ENCODE measurements at regions not wholly inside any gene's neighbourhood (a gene's known extent, or its start where the extent isn't known, plus 50 kb on each side); places are given as distances from the start of the nearest gene placed in this dataset.

DNA sequence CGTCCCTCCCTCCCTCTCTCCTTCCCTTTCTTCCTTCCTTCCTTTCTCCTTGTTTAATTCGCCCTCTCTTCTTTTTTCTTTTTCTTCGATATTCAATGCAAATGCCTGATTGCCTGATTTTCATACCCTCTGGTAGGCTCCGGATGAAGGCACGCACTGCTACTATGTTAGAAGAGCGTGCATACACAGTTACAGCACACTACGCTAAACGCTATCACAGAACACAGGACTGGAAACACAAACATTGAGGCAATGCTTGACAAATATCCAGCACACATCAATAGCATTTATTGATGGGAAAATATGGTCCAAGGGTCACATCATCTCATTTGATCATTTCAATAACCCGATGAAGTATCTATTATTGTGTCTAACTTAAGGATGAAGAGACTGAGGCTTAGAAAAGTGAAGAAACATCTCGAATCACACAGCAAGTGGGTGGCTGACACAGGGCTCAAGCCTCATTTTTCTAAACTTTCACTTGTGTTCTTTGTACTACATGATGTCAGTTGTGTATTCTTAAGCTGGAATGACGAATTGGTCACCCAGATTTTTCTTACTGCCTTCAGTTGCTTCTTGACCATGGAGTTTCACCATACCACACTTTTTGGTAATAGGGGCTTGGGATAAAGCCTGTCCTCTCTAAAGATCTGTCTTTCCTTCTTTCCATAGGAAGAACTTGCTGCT is 101.8 kb downstream of the TRIB2 start:
- TF ChIP-seq, protein P1, sequence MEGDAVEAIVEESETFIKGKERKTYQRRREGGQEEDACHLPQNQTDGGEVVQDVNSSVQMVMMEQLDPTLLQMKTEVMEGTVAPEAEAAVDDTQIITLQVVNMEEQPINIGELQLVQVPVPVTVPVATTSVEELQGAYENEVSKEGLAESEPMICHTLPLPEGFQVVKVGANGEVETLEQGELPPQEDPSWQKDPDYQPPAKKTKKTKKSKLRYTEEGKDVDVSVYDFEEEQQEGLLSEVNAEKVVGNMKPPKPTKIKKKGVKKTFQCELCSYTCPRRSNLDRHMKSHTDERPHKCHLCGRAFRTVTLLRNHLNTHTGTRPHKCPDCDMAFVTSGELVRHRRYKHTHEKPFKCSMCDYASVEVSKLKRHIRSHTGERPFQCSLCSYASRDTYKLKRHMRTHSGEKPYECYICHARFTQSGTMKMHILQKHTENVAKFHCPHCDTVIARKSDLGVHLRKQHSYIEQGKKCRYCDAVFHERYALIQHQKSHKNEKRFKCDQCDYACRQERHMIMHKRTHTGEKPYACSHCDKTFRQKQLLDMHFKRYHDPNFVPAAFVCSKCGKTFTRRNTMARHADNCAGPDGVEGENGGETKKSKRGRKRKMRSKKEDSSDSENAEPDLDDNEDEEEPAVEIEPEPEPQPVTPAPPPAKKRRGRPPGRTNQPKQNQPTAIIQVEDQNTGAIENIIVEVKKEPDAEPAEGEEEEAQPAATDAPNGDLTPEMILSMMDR (tag by site-specific recombination; IDR thresholded peaks at IDR 0.05): no peak
- TF ChIP-seq ZNF324 (tag by site-specific recombination; IDR thresholded peaks at IDR 0.05) (no peak), MYNN (tag by site-specific recombination; IDR thresholded peaks at IDR 0.05; ENCODE audit: borderline replicate concordance) (no peak), ZNF19 (tag by site-specific recombination; IDR thresholded peaks at IDR 0.05; ENCODE audit: low read depth) (no peak), ZFP37 (tag by site-specific recombination; IDR thresholded peaks at IDR 0.05) (no peak), ZNF211 (tag by site-specific recombination; IDR thresholded peaks at IDR 0.05; ENCODE audit: low read depth) (no peak), KLF10 (tag by site-specific recombination; IDR thresholded peaks at IDR 0.05) (no peak), ZBTB8A (tag by site-specific recombination; IDR thresholded peaks at IDR 0.05) (no peak), YY2 (tag by site-specific recombination; IDR thresholded peaks at IDR 0.05) (no peak)
- TF ChIP-seq, protein P2, sequence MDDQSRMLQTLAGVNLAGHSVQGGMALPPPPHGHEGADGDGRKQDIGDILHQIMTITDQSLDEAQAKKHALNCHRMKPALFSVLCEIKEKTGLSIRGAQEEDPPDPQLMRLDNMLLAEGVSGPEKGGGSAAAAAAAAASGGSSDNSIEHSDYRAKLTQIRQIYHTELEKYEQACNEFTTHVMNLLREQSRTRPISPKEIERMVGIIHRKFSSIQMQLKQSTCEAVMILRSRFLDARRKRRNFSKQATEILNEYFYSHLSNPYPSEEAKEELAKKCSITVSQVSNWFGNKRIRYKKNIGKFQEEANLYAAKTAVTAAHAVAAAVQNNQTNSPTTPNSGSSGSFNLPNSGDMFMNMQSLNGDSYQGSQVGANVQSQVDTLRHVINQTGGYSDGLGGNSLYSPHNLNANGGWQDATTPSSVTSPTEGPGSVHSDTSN (CRISPR knock-in tag; IDR thresholded peaks at IDR 0.05): no peak
- TF ChIP-seq, protein P3, sequence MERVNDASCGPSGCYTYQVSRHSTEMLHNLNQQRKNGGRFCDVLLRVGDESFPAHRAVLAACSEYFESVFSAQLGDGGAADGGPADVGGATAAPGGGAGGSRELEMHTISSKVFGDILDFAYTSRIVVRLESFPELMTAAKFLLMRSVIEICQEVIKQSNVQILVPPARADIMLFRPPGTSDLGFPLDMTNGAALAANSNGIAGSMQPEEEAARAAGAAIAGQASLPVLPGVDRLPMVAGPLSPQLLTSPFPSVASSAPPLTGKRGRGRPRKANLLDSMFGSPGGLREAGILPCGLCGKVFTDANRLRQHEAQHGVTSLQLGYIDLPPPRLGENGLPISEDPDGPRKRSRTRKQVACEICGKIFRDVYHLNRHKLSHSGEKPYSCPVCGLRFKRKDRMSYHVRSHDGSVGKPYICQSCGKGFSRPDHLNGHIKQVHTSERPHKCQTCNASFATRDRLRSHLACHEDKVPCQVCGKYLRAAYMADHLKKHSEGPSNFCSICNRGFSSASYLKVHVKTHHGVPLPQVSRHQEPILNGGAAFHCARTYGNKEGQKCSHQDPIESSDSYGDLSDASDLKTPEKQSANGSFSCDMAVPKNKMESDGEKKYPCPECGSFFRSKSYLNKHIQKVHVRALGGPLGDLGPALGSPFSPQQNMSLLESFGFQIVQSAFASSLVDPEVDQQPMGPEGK (tag by site-specific recombination; IDR thresholded peaks at IDR 0.05): no peak
- TF ChIP-seq, protein P4, sequence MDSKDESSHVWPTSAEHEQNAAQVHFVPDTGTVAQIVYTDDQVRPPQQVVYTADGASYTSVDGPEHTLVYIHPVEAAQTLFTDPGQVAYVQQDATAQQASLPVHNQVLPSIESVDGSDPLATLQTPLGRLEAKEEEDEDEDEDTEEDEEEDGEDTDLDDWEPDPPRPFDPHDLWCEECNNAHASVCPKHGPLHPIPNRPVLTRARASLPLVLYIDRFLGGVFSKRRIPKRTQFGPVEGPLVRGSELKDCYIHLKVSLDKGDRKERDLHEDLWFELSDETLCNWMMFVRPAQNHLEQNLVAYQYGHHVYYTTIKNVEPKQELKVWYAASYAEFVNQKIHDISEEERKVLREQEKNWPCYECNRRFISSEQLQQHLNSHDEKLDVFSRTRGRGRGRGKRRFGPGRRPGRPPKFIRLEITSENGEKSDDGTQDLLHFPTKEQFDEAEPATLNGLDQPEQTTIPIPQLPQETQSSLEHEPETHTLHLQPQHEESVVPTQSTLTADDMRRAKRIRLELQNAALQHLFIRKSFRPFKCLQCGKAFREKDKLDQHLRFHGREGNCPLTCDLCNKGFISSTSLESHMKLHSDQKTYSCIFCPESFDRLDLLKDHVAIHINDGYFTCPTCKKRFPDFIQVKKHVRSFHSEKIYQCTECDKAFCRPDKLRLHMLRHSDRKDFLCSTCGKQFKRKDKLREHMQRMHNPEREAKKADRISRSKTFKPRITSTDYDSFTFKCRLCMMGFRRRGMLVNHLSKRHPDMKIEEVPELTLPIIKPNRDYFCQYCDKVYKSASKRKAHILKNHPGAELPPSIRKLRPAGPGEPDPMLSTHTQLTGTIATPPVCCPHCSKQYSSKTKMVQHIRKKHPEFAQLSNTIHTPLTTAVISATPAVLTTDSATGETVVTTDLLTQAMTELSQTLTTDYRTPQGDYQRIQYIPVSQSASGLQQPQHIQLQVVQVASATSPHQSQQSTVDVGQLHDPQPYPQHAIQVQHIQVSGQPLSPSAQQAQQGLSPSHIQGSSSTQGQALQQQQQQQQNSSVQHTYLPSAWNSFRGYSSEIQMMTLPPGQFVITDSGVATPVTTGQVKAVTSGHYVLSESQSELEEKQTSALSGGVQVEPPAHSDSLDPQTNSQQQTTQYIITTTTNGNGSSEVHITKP (tag by site-specific recombination; IDR thresholded peaks at IDR 0.05): no peak
